HG02610 (cell line): ENCODE measurements at regions not wholly inside any gene's neighbourhood (a gene's known extent, or its start where the extent isn't known, plus 50 kb on each side); places are given as distances from the start of the nearest gene placed in this dataset.
A peak's percentile ranks its signal among the peaks of the same experiment; 100 is the strongest.
"Not testable (repeated sequence)": the region's sequence is repeated elsewhere in the genome, so short reads cannot be mapped to it uniquely, and the experiment has no call there.

Experiments used
- ATAC-seq: cut with Tn5 transposase; IDR thresholded peaks from one replicate; pipeline ENCODE4 v1.9.1; 2021; ENCODE audit warnings: mild to moderate bottlenecking, moderate library complexity; ENCODE audit not compliant: unreplicated experiment

DNA sequence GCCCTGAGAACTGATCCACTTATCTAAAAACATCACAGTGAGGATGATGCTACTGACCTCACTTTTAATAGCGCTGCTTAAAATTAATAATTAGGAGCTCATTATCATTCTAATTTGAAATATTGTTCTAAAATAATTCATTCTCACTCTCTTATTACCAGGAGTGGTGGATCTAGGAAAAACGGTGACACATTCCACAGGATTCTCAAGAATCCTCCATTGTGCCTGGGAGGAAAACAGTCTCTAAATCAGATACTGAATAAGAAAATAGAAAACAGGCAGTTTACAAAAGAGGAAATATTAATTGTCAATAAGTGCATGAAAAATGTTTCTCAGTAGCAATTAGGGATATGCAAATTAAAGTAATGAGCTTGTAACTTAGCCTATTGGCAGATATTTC is 187.4 kb downstream of the TENT5A start:
- no peak for ATAC-seq

- no peak for ATAC-seq
Observed at GRCh38 chr6:81564470-81565068, 187.9 kb downstream of the TENT5A start.

DNA sequence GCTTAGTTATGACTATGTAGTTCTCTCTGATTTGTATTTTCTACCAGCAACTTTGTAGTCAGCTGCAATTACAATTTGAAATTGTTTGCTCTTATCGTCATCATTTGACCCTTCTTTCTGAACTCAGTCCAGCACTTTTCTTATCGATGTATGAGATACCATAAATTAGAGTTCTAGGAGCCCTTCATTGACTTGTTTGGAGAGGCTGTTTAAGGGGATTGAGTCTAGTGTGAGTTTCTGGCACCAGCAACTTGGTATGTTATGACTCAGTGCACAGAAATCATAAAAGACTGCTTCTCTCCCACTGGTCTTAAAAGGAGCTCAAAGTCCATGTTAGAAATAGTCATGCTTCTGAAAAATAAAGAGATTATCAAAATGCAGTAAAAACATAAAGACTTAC is 190.3 kb downstream of the TENT5A start:
- no peak for ATAC-seq

DNA sequence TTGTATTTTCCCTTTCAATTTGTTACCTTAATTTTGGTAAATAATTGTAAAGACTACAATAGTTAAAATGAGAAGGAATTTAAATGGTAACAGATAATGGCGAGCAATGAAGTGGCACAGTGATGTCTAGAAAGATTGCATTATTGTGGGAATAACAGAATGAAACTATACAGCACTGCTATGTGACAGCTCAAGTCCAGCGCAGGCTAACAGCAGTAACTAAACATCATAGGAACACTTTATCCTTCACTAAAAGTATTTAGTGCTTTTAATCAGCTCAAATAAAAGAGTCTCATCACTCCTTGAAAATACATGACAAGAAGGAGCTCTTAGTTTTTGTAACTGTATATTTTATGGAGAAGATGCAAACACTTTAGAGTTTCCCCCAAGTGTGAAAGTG is 190.8 kb downstream of the TENT5A start:
- ATAC-seq: no peak

GRCh38 chr6:81561071-81561564 is 191.4 kb downstream of the TENT5A start:
- ATAC-seq: no peak

DNA sequence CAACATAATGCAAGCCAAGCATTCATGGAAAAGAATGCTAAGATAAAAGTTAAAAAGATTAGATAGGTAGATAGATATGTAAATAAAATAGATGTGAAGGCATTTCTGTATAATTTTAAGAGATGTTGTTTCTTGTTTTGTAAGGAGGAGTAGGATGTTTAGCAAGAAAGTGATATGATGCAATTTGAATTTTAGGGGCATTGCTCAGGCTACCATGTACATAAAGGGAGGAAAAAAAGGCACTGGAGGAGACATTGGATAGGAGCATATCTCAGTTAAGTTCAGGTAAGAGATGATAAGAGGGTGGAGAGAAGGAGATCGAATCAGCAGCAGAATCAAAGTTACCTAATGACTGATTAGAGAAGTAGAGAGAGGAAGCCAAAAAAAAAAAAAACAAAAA is 194.7 kb downstream of the TENT5A start:
- ATAC-seq: no peak

GRCh38 chr6:81556551-81556950 is 195.9 kb downstream of the TENT5A start:
- ATAC-seq: no peak

- ATAC-seq: no peak
Observed at GRCh38 chr6:81553216-81553615, 199.3 kb downstream of the TENT5A start.

GRCh38 chr6:81552644-81553043 is 199.8 kb downstream of the TENT5A start:
- no peak for ATAC-seq

GRCh38 chr6:81547149-81547548 is 205.3 kb downstream of the TENT5A start:
- no peak for ATAC-seq

- peak; percentile 64 for ATAC-seq
Observed at GRCh38 chr6:81534934-81535465, 217.5 kb downstream of the TENT5A start.

- no peak for ATAC-seq
Observed at GRCh38 chr6:81531869-81532561, 220.5 kb downstream of the TENT5A start.

DNA sequence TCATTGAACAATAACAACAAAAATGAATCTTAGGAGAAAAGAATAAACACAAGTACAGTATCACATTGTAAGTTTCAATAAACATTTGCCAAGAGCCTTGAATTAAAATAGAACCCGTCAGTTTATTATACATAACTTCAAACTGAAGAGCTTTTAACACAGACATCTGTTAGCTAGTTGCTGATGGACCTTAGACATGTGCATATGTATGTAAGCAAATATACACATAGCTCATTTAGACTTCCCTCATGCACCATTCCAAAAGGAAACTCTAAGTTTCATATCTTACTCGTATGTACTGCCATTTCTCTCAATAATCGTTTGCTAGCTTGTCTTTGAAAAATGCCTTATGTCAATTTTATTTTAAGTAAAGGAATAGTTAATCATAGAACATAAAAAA is 235.0 kb downstream of the TENT5A start:
- no peak for ATAC-seq

DNA sequence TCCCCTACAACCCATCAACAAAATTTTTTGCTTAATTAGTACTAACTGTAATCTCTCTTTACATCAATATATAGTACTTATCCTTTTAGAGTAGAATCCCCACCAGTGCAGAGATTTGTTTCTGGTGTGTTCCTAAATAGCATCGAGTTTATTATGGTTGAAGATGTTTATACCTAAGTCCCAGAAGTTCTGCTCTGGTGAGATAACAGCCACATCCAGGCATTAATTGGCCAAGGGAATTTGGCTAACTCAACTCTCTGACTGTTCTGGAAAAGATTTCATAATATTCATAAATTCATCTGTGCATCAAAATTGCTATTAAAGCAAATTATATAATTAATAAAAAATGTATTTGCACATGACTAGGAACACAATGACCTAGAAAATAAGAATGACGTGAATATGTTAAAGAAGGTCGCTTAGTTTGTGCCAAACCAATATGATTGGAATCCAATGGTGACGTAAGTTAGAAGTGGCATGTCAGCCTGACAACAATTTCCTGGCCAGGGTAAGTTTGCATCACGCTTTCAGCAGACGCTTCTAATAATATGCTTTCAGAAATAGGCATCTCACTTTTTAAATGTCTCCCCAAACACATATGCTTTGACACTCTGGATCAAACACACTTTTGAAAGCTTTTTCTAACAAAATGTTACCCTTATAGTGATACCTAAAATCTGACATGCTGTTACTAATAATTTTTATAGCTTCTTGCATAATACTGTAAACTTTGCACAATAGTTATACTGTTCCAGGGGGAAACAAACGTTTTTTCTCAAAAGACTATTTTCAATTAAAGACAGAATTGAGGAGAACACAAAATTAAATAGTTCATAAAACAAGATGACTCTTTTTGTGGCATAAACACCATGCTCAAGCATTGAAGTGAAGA is 236.7 kb downstream of the TENT5A start:
- no peak for ATAC-seq

- ATAC-seq: not testable (repeated sequence)
Observed at GRCh38 chr6:81514195-81514594, 238.3 kb downstream of the TENT5A start.

GRCh38 chr6:81511423-81511822 is 241.1 kb downstream of the TENT5A start:
- no peak for ATAC-seq

DNA sequence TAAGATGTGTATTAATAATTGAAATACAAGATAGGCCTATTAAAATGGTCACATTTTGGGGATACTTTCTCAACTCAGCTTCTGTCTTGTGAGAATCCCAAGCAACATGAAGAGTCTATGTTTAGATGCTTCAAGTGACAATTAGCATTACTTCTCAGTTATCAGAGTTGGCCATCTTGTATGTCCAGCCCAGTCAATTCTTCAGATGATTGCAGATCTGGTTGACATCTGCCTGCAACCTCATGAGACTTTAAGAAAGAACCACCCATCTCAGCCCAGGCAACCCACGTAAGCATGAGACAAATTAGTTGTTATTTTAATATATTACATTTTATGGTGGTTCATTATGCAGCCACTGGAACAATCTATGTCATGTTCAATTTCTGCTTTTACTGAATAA is 256.5 kb downstream of the TENT5A start:
- no peak for ATAC-seq

DNA sequence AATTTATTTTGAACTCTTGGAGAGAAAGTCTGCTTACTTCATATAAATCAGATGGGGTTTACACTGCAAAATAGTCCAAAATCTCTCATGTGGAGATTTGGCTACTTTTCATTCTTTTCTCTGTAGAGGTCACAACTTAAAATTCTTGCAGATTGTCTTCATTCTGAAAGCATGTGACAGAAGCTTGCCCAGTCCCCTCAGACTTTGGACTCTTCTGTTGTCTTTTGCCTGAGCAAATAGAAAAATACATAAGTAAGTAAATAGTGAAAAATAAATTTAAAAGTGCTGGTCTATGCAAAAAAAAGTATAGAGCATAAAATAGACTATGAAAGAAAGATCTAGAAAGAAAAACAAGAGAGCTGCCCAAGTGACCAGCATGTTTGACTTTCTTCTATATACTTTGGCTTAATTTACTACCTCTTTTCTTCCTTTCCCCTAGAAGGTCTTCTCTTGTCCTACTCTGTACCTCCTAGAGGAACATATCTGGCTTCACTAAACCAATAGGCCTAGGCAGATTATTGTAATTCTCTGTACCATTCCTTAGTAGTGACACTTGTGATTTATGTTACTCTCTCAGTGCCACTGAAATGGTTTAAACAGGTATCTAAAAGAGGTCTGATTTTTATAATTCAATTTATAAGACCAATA is 260.9 kb downstream of the TENT5A start:
- ATAC-seq: no peak

GRCh38 chr6:81487489-81487888 is 265.0 kb downstream of the TENT5A start:
- ATAC-seq: no peak

DNA sequence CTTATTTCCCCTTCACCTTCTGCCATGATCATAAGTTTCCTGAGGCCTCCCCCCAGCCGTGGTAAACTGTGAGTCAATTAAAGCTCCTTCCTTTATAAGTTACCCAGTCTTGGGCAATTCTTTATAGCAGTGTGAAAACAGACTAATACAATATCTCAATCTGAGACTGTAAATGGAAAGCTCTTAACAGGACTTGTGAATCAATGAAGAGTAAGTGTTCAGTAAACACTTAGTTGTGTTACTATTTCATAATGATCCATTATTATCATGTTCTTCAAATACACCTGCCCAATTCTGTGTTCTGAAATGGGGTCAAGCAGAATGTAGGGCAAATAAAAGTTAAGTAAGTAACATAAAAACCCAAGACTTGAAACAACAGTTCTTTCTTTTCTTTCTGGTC is 266.2 kb downstream of the TENT5A start:
- no peak for ATAC-seq

DNA sequence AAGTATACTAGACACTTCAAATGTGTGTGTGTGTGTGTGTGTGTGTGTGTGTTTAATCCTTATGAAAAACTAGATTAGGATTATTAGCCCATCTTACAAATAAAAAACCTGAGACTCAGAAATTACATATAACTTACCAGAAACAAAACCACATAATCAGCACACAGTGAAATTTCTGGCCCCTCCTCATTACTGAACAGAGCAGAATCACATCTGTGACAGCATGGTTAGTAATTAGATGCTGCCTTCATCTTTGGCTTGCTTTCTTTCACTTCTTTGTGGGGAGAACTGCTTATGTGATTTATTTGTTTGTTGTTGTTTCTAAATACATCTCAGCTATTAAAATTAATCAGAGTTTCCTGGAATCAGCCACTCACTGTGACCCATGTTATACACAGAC is 267.1 kb downstream of the TENT5A start:
- ATAC-seq: no peak
